ENCODE measurements at regions not wholly inside any gene's neighbourhood (a gene's known extent, or its start where the extent isn't known, plus 50 kb on each side); places are given as distances from the start of the nearest gene placed in this dataset.
"Not testable (repeated sequence)": the region's sequence is repeated elsewhere in the genome, so short reads cannot be mapped to it uniquely, and the experiment has no call there.

DNA sequence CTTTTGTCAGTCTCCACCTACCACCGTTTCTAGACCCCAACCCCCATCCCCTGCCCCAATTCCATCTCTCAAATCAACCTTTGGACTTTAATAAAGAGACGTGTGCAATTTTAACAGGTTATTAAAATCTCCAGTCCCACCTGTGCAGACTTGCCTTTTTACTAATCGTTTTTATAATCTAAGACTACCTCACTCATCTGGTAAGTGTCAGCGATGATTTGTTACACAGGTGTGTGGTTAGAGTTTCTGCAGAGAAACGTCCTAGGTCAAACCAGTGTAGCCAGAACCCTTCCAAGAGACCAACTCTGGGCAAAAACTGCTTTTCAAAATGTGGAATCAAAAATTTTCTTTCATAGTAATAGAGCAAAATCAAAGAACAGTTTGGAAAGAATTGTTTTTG lies 60.4 kb upstream of the PELI2 start:
- DNase-seq, result no peak

DNA sequence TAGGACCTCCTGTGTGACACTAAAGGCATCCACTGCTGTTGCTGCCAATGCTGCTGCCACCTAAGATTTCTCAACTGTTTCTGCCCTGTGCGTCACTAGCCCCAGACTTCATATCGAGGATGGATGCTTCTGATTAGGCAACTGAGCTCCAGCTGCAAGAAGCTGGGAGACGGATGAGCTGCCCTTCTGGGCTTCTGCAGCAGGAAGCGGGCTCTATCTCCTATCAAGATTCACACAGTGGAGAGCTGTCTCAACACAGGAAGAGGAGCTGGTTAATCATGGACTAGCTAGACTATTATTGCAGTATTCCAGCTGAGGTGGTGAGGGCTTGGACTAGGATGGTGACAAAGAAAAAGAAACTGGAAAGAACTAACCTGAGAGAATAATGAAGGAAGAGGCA lies 59.2 kb upstream of the PELI2 start:
- no peak for DNase-seq

DNA sequence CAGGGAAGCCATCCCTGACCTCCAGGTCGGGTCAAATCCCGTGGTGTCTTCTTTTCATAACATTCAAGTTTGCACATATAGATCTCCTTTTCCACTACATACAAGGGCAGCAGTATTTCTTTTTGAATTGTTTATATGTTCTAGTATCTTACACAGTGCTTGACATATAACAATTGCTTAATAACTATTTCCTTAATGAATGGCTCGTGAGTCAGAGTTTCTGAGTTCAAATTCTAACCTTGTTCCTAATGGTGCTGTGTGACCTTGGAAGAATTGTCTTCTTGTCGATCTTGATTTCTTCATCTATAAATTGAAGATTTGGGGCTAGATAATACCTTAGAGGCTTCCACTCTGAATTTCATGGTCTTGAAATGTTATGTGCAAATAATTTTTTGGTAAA lies 57.2 kb upstream of the PELI2 start:
- DNase-seq, result no peak

DNA sequence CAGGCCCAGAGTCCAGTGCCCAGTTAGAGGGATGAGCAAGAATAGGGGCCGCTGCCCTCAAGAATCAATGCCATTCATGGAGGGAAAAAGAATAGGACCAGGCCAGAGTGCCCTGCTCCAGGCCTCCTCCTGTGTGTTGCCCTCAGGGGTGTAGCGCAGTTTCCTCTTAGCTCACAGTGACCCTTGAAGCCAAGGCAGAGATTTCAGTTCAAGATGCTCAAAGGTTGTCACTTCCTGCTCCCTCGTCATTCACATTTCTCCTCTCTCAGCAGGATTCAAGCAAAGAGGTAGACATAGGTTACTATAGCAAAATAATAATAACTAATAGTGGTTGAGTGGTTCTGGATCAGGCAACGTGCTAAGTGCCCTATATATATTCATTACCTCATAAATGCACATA lies 55.1 kb upstream of the PELI2 start:
- no peak for DNase-seq

DNA sequence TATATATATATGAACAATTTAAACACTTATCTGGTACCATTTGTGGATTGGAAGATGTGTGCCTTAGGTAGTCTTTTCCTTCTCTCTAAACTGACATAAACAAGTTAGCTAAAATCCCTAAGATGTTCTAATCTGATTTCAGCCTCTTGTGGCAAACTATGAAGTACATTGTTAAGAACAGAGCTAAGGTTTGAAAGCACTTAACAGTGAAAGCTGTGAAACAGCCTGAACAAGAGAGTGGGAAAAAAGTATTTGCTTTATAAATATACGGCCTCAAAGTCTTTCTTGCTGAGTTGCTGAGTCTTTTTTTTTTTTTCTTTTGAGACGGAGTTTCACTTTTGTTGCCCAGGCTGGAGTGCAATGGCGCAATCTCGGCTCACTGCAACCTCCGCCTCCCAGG lies 53.7 kb upstream of the PELI2 start:
- DNase-seq, result no peak

DNA sequence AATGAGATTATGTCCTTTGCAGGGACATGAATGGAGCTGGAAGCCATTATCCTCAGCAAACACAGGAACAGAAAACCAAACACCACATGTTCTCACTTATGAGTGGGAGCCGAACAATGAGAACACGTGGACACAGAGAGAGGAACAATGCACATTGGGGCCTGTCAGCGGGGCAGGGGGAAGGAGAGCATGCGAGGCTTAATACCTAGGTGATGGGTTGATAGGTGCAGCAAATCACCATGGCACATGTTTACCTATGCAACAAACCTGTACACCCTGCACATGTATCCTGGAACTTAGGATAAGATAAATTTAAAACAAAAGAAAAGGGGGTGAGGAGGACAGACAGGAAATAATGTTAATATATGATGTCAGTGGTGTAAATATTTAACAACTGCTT lies 53.0 kb upstream of the PELI2 start:
- DNase-seq, result not testable (repeated sequence)

DNA sequence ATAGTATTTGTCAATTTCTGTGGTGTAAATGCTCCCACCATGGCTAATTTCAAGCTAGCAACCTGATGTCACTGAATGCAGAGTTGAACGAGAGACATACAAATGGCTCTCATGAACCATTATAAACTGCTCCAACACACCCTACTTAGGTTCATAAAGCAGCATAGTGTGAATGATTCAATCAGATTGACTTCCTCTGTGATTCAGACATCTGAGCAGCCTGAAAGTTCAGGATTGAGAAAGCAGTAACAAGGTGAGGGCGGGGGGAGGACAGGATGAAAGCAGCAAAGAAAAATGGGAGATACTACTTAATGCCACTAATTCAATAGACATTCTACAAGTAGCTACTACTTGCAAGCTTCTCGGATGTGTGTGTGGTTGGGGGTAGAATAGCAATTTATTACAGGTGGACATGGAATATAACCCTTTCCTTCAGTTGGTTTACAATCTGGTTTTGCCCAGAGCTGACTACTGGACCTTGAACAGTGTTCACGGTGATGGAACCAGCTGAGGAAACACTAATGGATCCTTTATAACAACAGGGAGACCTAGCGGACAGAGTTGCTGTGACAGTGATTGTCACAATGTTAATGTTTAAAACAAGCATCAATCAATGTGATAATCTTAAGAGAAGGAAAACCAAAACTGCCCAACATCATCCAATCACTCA lies 52.5 kb upstream of the PELI2 start:
- no peak for DNase-seq
